ENCODE measurements at regions not wholly inside any gene's neighbourhood (a gene's known extent, or its start where the extent isn't known, plus 50 kb on each side); places are given as distances from the start of the nearest gene placed in this dataset.

DNA sequence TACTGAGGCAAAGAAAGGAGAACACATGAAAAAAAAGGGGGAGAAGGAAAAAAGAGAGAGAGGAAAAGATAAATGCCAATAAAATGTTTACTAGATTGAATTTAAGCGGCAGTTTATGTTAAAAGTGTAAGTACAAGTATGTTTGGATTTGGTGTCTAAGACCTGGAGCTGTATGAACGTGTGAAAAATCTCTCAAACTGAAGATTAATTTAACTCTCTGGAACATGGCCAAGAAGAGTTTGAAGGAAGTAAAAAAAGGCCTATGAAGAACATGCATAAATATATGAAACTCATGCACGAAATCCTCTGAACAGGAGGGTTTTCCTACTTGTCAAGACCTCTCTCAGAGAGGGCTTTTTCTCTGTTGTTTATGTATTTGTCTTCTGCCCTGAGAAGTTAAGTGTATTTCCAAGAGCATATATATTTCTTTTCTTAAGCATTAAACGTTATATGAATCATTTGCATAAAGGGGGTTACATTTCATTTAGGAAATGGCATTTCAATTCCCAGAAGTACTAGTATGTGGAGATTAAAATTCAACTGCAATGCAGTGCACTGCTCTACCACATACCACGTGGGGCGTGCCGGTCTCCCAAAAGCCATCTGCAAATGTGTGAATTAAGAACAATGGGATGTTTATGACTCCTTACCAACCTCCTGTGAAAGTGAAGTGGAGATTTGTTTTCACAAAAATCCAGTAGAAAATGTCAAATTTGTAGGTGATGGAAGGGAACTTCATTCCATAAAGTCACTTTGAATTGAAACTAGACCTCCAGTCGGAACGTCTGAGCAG is 281.1 kb upstream of the TRIB2 start:
- peaks cover 0 to 40% (median 11%) of the 10 kb centered on the region in 4 donors for H3K4me1 ChIP-seq
- intact Hi-C loops (cut with DNase I; ENCODE audit: low total_unique reads): no loop called here
- H3K36me3 ChIP-seq: no peaks in the 10 kb centered on the region
- H3K27ac ChIP-seq: no peak overlapping the region
- no peaks in the 10 kb centered on the region for H3K27me3 ChIP-seq
- TF ChIP-seq CTCF (IDR thresholded peaks at IDR 0.05): no peak
- H3K4me3 ChIP-seq: no peak overlapping the region
- DNase-seq: no peak
- no peaks in the 10 kb centered on the region for H3K9me3 ChIP-seq

GRCh38 chr2:12436483-12436882 is 280.3 kb upstream of the TRIB2 start:
- Histone ChIP-seq H3K9me3 (no peaks in the 10 kb centered on the region), H3K27ac (no peak overlapping the region), H3K4me3 (no peak overlapping the region), H3K36me3 (no peaks in the 10 kb centered on the region), H3K27me3 (no peaks in the 10 kb centered on the region), H3K4me1 (peaks cover 0 to 40% (median 14%) of the 10 kb centered on the region in 4 donors)
- intact Hi-C loops (cut with DNase I; ENCODE audit: low total_unique reads): no loop called here
- no peak for TF ChIP-seq CTCF (IDR thresholded peaks at IDR 0.05)
- no peak for DNase-seq

DNA sequence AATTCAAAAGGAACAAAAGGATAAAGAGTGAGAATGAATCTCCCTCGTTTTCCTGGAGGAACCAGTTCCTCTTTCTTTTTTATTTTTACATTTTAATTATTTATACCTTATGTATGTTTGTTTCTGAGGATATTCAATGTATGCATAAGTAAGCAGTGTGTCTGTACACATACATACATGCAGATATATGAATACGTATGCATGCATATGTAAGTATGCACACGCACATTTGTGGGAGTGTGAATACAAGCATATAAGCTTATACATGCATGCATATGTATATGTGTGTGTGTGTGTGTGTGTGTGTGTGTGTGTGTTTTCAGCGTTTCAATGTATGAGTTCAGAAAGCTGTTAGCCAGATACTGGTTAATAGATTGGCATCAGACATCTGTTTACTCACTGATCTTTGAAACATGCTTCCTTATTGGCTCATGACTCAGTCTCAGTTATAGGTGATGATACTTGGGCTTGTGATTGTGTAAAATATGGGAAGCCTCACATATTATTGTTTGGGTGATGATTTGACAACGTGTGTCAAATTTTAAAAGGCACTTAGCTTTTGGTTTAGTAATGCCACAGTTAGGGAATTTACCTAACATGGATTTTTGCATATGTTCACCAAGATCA is 279.7 kb upstream of the TRIB2 start:
- intact Hi-C loops (cut with DNase I; ENCODE audit: low total_unique reads): no loop called here
- no peak overlapping the region for H3K4me3 ChIP-seq
- H3K36me3 ChIP-seq: no peaks in the 10 kb centered on the region
- no peaks in the 10 kb centered on the region for H3K9me3 ChIP-seq
- no peak for DNase-seq
- TF ChIP-seq CTCF (IDR thresholded peaks at IDR 0.05): no peak
- no peak overlapping the region for H3K27ac ChIP-seq
- H3K27me3 ChIP-seq: no peaks in the 10 kb centered on the region
- peaks cover 0 to 40% (median 14%) of the 10 kb centered on the region in 4 donors for H3K4me1 ChIP-seq

GRCh38 chr2:12440731-12441130 is 276.0 kb upstream of the TRIB2 start:
- H3K9me3 ChIP-seq: no peaks in the 10 kb centered on the region
- H3K36me3 ChIP-seq: no peaks in the 10 kb centered on the region
- no peak overlapping the region for H3K4me3 ChIP-seq
- no peak for TF ChIP-seq CTCF (IDR thresholded peaks at IDR 0.05)
- no peaks in the 10 kb centered on the region for H3K27me3 ChIP-seq
- peaks cover 0 to 38% (median 9%) of the 10 kb centered on the region in 4 donors for H3K4me1 ChIP-seq
- intact Hi-C loops (cut with DNase I; ENCODE audit: low total_unique reads): no loop called here
- DNase-seq: no peak
- H3K27ac ChIP-seq: peak overlapping the region; percentile 49 to 66

DNA sequence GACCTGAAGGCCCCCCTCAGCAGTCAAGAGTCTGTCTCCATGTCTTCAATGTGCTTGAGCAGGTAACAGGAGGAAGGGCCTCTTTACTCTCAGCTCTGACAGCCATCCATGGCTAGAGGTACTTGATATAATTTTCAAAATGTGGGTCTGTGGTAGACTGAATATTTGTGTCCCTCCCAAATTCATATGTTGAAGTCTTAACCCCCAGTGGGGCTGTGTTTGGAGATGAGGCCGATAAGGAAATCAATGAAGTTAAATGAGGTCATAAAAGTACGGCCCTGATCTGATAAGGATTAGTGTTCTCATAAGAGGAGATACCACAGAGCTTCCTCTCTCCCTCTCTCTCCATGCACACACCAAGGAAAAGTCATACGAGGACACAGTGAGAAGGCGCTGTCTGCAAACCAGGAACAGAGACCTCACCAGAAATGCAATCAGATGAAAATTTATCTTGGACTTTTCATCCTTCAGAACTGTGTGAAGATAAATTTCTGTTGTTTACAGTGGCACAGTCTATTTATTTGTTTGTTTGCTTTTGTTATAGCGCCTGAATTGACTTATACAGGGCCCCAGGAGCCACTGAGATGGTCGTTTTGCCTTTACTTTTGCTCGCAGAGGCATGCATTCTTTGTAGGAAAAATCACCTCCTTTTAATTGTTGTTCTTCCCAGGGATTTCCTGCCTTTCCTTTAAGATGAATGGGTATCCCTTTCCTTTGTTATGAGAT is 274.8 kb upstream of the TRIB2 start:
- intact Hi-C loops (cut with DNase I; ENCODE audit: low total_unique reads): no loop called here
- H3K9me3 ChIP-seq: no peaks in the 10 kb centered on the region
- H3K27me3 ChIP-seq: no peaks in the 10 kb centered on the region
- no peak overlapping the region for H3K4me3 ChIP-seq
- no peaks in the 10 kb centered on the region for H3K36me3 ChIP-seq
- DNase-seq: no peak
- no peak for TF ChIP-seq CTCF (IDR thresholded peaks at IDR 0.05)
- H3K27ac ChIP-seq: peak overlapping the region in 1 of 2 donors; percentile 66
- peaks cover 0 to 38% (median 9%) of the 10 kb centered on the region in 4 donors for H3K4me1 ChIP-seq

Measured in tibial artery (tissue), 4 donors.